SK-N-SH (cell line): ENCODE measurements at regions not wholly inside any gene's neighbourhood (a gene's known extent, or its start where the extent isn't known, plus 50 kb on each side); places are given as distances from the start of the nearest gene placed in this dataset.

Experiments
- CTCF ChIA-PET: fragments of 300-600, 350-600 bp; formaldehyde crosslinking; extraction: SDS; loops from one replicate; lab custom pipeline; 2021; lab: Yijun Ruan, JAX
- POLR2A ChIA-PET: fragments of 350-600 bp; sonication (Branson Sonifier 250); formaldehyde crosslinking; extraction: SDS; loops from one replicate; lab custom pipeline; 2020; ENCODE audit warnings: antibody characterized with exemption, inconsistent platforms; lab: Yijun Ruan, JAX
- DNase-seq: peaks from one replicate; pipeline ENCODE4 v3.0.0; 2012
- H2AFZ ChIP-seq: fragments of 200-600 bp; sonication (generic); 2 replicates; pipeline ENCODE4 v1.8.1; 2016; ENCODE audit warnings: antibody characterized with exemption, mild to moderate bottlenecking, low read depth
- H3F3A ChIP-seq: fragments of 200-600 bp; sonication (generic); replicated peaks from 2 replicates; pipeline ENCODE3; 2016; ENCODE audit warnings: antibody characterized with exemption, mild to moderate bottlenecking; ENCODE audit not compliant: insufficient read depth
- H3K27ac ChIP-seq, 2 experiments: fragments of 200-500 bp in 1 of 2; fragments of 200-600 bp in 1 of 2; sonication (Bioruptor generic) in 1 of 2; sonication (generic), shearing (Covaris generic) in 1 of 2; 2 replicates each; pipeline versions ENCODE4 v1.5.1 to v1.6.1; 2014 to 2016; ENCODE audit warnings: low read depth in 2 of 2, inconsistent platforms in 1 of 2, low read length in 1 of 2, mild to moderate bottlenecking in 1 of 2, mixed read lengths in 1 of 2
- H3K27me3 ChIP-seq: fragments of 200-600 bp; sonication (generic), shearing (Covaris generic); 2 replicates; pipeline ENCODE4 v1.6.1; 2016; ENCODE audit warnings: mixed run types; ENCODE audit not compliant: insufficient read depth
- H3K36me3 ChIP-seq, 2 experiments: fragments of 200-500 bp in 1 of 2; fragments of 200-600 bp in 1 of 2; sonication (Bioruptor generic) in 1 of 2; sonication (generic) in 1 of 2; replicated peaks in 1 of 2; 2 replicates each; pipeline versions ENCODE3 to v1.5.1; 2014 to 2016; ENCODE audit warnings: low read length in 1 of 2, mild to moderate bottlenecking in 1 of 2; ENCODE audit not compliant: insufficient read depth in 2 of 2, control insufficient read depth in 1 of 2
- H3K4me1 ChIP-seq, 2 experiments: fragments of 200-500 bp in 1 of 2; fragments of 200-600 bp in 1 of 2; sonication (Bioruptor generic) in 1 of 2; sonication (generic), shearing (Covaris generic) in 1 of 2; 2 replicates each; pipeline versions ENCODE4 v1.5.1 to v1.6.1; 2014 to 2016; ENCODE audit warnings: low read depth in 1 of 2, low read length in 1 of 2, mixed run types in 1 of 2; ENCODE audit not compliant: insufficient read depth in 2 of 2, control insufficient read depth in 1 of 2
- H3K4me2 ChIP-seq: fragments of 200-600 bp; sonication (generic), shearing (Covaris generic); 2 replicates; pipeline ENCODE4 v1.6.1; 2017; ENCODE audit warnings: mixed run types
- H3K4me3 ChIP-seq, 2 experiments: fragments of 200-500 bp in 1 of 2; fragments of 200-600 bp in 1 of 2; sonication (Bioruptor generic) in 1 of 2; sonication (generic), shearing (Covaris generic) in 1 of 2; 2 replicates each; pipeline versions ENCODE4 v1.5.1 to v1.8.1; 2014 to 2016; ENCODE audit warnings: low read depth in 2 of 2, inconsistent platforms in 1 of 2, low read length in 1 of 2, mild to moderate bottlenecking in 1 of 2, mixed read lengths in 1 of 2, moderate library complexity in 1 of 2
- H3K79me2 ChIP-seq: fragments of 200-600 bp; sonication (generic); 2 replicates; pipeline ENCODE4 v1.8.1; 2017; ENCODE audit warnings: mild to moderate bottlenecking; ENCODE audit not compliant: insufficient read depth
- H3K9ac ChIP-seq: fragments of 200-600 bp; sonication (generic); 2 replicates; pipeline ENCODE4 v1.6.1; 2017; ENCODE audit warnings: mixed run types
- H3K9me2 ChIP-seq: fragments of 200-600 bp; sonication (generic); 2 replicates; pipeline ENCODE4 v1.6.1; 2017; ENCODE audit warnings: mixed run types
- H3K9me3 ChIP-seq: fragments of 200-600 bp; sonication (generic); 2 replicates; pipeline ENCODE4 v1.6.1; 2017; ENCODE audit warnings: mixed run types, mild to moderate bottlenecking, moderate library complexity
- H4K20me1 ChIP-seq: fragments of 200-600 bp; sonication (generic); 2 replicates; pipeline ENCODE4 v1.6.1; 2017; ENCODE audit warnings: mild to moderate bottlenecking, mixed run types; ENCODE audit not compliant: insufficient read depth
- ELF1 ChIP-seq: IDR thresholded peaks from 2 replicates; pipeline ENCODE4 v1.4.0; 2012
- EZH2phosphoT487 ChIP-seq: fragments of 200-600 bp; sonication (generic); IDR thresholded peaks from 2 replicates; pipeline ENCODE4 v1.6.1; 2017; ENCODE audit warnings: low read depth, mixed run types, mild to moderate bottlenecking, antibody characterized with exemption, moderate library complexity, borderline replicate concordance
- FOXM1 ChIP-seq: IDR thresholded peaks from 2 replicates; pipeline ENCODE4 v1.4.0; 2012; ENCODE audit warnings: low read depth, mild to moderate bottlenecking
- MXI1 ChIP-seq: IDR thresholded peaks from 2 replicates; pipeline ENCODE4 v1.6.1; 2012; ENCODE audit warnings: mild to moderate bottlenecking, low read depth, low read length, improper control_type of control experiment
- NRF1 ChIP-seq: IDR thresholded peaks from 2 replicates; pipeline ENCODE4 v1.6.1; 2012; ENCODE audit warnings: low read depth, mild to moderate bottlenecking, low read length
- PBX3 ChIP-seq: IDR thresholded peaks from 2 replicates; pipeline ENCODE4; 2012
- RXRA ChIP-seq: IDR thresholded peaks from 2 replicates; pipeline ENCODE4 v1.4.0; 2012; ENCODE audit warnings: low read depth, mild to moderate bottlenecking, borderline replicate concordance
- SIN3A ChIP-seq: IDR thresholded peaks from 2 replicates; pipeline ENCODE4 v1.6.1; 2012; ENCODE audit warnings: low read depth, mild to moderate bottlenecking, low read length, moderate library complexity, borderline replicate concordance
- TCF12 ChIP-seq: IDR thresholded peaks from 2 replicates; pipeline ENCODE4 v1.4.0; 2012
- TEAD4 ChIP-seq: IDR thresholded peaks from 2 replicates; pipeline ENCODE4 v1.4.0; 2012; ENCODE audit warnings: mild to moderate bottlenecking, borderline replicate concordance; ENCODE audit not compliant: insufficient read depth
- USF1 ChIP-seq: IDR thresholded peaks from 2 replicates; pipeline ENCODE4 v1.4.0; 2012; ENCODE audit warnings: low read depth, borderline replicate concordance
- WGBS: methylation state at CpG from one replicate; pipeline ENCODE4 v1.1.6; 2017; ENCODE audit warnings: low lambda C conversion rate; 5-methylcytosine and 5-hydroxymethylcytosine counted together

GRCh38 chr6:141445928-141446628, 686.6 kb upstream of the GJE1 start:
- H3K4me2 ChIP-seq: peak overlapping the region; percentile 5; the same call in 1 of the 2 replicates

DNA sequence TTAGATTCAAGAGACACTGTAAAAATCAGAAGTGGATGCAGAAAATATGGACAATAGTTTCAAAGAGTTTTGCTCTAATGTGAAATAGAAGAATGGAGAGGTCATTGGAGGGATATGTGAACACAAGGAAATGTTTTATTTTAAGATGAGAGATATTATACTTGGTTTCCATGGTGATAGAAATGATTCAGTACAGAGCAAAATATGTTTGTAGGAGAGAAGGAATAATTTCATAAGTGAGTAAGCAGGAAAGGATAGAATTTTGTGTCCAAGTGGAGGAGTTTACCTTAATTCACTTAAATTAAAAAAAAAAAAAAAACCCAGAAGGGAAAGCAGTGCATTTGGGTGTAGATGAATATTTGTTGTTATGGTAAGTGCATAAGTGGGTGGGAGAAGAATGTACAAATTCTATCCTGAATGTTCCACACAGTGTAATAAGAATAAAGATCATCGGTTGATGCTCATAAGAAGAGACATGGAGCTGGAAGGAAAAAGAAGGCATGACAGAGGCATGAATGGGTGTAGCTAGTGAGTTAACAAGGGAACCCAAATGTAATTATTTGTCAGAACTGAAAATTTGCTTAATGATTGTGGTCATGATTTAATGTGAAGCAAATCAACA, 688.9 kb upstream of the GJE1 start:
- Histone ChIP-seq H3K4me1 (peaks cover 0 to 5% of the 10 kb centered on the region in 2 experiments; a peak in 2 of 4 replicates), H3K9me3 (0 out of 2 replicates have a peak, but pooled peaks cover under 1% of the 10 kb centered on the region), H3K27ac (peak overlapping the region in 1 of 2 experiments; percentile 78; a peak in 3 of 4 replicates), H3K79me2 (no peaks in the 10 kb centered on the region), H3K4me3 (no peak overlapping the region), H3K9me2 (no peaks in the 10 kb centered on the region), H3K4me2 (0 out of 2 replicates have a peak overlapping the region, but pooled peaks have one; percentile 40), H3K27me3 (no peaks in the 10 kb centered on the region), H2AFZ (peak overlapping the region; percentile 64), H3F3A (peaks cover 8% of the 10 kb centered on the region), H3K9ac (no peak overlapping the region), H3K36me3 (peaks cover 0 to 6% of the 10 kb centered on the region in 2 experiments), H4K20me1 (no peaks in the 10 kb centered on the region)
- no peak for DNase-seq
- ChIA-PET POLR2A (no interaction called here), CTCF (no interaction called here)
- 52% methylated on average over 1 of the region's 1 CpG for WGBS
- no peak for TF ChIP-seq RXRA
- TF ChIP-seq NRF1: no peak
- TF ChIP-seq MXI1: no peak
- TF ChIP-seq ELF1: no peak
- 0 out of 2 replicates have a peak, but pooled peaks have one; percentile 1 for TF ChIP-seq PBX3

More at GRCh38 chr6:141445928-141446628, 686.6 kb upstream of the GJE1 start:
- no peak overlapping the region for H3K27ac ChIP-seq
- H4K20me1 ChIP-seq: no peaks in the 10 kb centered on the region
- no peaks in the 10 kb centered on the region for H3K79me2 ChIP-seq
- ChIA-PET POLR2A (no interaction called here), CTCF (no interaction called here)
- peaks cover 0 to 15% of the 10 kb centered on the region in 2 experiments; a peak in 3 of 4 replicates for H3K4me1 ChIP-seq
- H3K36me3 ChIP-seq: no peaks in the 10 kb centered on the region
- H3K9me2 ChIP-seq: no peaks in the 10 kb centered on the region
- no peak overlapping the region for H3K9ac ChIP-seq
- no peak for TF ChIP-seq TEAD4
- no peak for TF ChIP-seq RXRA
- no peak for TF ChIP-seq EZH2phosphoT487
- TF ChIP-seq SIN3A: no peak
- no peak for TF ChIP-seq FOXM1
- TF ChIP-seq TCF12: no peak
- TF ChIP-seq PBX3: no peak
- peak; percentile 12; the same call in 1 of the 2 replicates for TF ChIP-seq USF1
- no peak for TF ChIP-seq ELF1
- H3K4me3 ChIP-seq: no peak overlapping the region
- H2AFZ ChIP-seq: peak overlapping the region; percentile 2; the same call in 1 of the 2 replicates
- no peak for DNase-seq
- H3K27me3 ChIP-seq: no peaks in the 10 kb centered on the region
- H3F3A ChIP-seq: peaks cover 19% of the 10 kb centered on the region
- 51% methylated on average over 3 of the region's 3 CpGs for WGBS
- no peaks in the 10 kb centered on the region for H3K9me3 ChIP-seq
